HG02571 (cell line): ENCODE measurements at regions not wholly inside any gene's neighbourhood (a gene's known extent, or its start where the extent isn't known, plus 50 kb on each side); places are given as distances from the start of the nearest gene placed in this dataset.
A peak's percentile ranks its signal among the peaks of the same experiment; 100 is the strongest.
"Not testable (repeated sequence)": the region's sequence is repeated elsewhere in the genome, so short reads cannot be mapped to it uniquely, and the experiment has no call there.

Experiments
- ATAC-seq: cut with Tn5 transposase; IDR thresholded peaks from one replicate; pipeline ENCODE4 v1.9.1; 2021; ENCODE audit warnings: mild to moderate bottlenecking, moderate library complexity; ENCODE audit not compliant: unreplicated experiment

- not testable (repeated sequence) for ATAC-seq
Measured at GRCh38 chr9:62655705-62656104, 1465.9 kb downstream of the SPATA31A7 start.

DNA sequence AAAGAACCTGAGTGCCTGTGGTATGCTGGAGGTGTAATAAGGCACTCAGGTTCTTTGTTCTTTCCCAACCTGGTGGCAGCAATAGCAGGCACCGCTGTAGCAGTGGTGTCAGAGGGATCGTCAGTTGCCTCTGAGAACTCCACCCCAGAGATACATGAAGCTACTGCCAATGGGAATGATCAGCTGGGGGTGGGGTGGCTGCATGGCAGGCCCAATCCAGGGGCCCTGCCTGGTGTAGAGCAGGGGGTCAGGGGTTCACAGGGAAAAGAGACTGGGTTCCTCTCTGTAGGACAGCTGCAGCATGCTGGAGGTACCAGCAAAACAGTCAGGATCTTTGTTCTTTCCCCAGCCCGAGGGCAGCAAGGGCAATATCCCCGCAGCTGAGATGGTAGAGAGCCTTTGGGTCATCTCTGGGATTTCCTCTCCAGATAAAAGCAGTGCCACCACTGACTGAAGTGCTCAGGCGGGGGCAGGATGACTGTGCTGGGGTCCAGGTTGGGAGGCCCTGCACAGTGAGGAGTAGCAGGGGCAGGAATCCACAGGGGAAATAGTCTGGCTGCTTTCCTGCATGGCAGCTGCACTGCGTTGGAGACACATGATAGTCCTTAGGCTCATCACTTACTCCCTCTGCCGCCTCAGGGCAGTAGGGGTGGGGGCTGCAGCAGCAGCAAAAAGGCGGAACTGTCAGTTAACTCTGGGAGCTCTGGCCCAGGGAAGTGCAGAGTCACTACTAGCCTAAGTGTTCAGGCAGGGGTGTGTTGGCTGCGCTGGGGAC, 1473.1 kb downstream of the SPATA31A7 start:
- not testable (repeated sequence) for ATAC-seq

GRCh38 chr9:62663512-62663911, 1473.7 kb downstream of the SPATA31A7 start:
- not testable (repeated sequence) for ATAC-seq

- ATAC-seq, result not testable (repeated sequence)
Measured at GRCh38 chr9:62667137-62667824, 1477.4 kb downstream of the SPATA31A7 start.

GRCh38 chr9:62677016-62677415, 1487.2 kb downstream of the SPATA31A7 start:
- not testable (repeated sequence) for ATAC-seq

DNA sequence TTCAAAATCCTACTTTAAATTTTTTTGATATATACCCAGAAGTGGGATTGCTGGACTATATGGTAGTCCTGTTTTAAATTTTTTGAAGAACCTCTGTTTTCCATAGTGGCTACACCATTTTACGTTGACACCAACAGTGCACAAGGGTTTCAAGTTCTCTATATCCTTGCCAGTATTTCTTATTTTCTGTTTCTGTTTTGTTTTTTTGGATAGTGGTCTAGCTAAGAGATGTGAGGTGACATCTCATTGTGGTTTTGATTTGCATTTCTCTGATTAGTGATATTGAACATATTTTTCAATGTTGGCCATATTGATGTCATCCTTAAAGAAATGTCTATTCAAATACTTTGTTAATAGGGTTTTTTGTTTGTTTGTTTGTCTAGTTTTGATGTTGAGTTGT, 1488.5 kb downstream of the SPATA31A7 start:
- peak; percentile 54 for ATAC-seq

DNA sequence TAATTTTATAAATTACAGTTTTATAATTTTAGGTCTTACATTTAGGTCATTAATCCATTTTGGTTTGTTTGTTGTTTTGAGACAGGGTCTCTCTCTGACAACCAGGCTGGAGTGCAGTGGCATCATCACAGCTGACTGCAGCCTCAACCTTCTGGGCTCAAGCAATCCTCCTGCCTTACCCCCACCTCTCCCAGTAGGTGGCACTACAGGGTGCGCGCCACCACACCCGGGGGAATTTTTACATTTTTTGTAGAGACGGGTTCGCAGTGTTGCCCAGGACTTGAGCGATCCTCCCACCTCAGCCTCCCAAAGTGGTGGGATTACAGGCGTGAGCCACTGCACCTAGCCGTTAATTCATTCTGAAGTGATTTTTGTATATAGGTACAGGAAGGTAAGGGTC, 1489.2 kb downstream of the SPATA31A7 start:
- not testable (repeated sequence) for ATAC-seq

DNA sequence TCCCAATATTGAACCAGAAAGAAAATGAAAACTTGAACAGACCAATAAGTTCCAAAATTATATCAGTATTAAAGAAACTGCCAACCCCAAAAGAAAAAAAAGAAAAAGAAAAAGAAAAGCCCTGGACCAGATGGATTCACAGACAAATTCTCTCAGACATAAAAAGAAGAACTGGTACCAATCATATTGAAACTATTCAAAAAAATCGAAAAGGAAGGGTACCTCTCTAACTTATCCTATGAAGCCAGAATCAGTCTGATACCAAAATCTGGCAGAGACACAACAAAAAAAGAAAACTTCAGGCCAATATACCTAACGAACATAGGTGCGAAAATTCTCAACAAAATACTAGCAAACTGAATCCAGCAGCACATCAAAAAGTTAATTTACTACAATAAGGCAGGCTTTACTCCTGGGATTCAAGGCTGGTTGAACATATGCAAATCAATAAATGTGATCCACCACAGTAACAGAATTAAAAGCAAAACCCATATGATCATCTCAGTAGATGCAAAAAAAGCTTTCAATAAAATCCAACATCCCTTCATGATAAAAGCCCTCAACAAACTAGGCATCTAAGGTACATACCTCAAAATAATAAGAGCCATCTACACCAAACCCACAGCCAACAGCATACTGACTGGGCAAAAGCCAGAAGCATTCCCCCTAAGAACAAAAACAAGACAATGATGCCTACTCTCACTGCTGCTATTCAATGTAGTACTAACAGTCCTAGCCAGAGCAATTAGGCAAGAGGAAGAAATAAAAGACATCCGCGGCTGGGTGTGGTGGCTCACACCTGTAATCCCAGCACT, 1495.2 kb downstream of the SPATA31A7 start:
- not testable (repeated sequence) for ATAC-seq

DNA sequence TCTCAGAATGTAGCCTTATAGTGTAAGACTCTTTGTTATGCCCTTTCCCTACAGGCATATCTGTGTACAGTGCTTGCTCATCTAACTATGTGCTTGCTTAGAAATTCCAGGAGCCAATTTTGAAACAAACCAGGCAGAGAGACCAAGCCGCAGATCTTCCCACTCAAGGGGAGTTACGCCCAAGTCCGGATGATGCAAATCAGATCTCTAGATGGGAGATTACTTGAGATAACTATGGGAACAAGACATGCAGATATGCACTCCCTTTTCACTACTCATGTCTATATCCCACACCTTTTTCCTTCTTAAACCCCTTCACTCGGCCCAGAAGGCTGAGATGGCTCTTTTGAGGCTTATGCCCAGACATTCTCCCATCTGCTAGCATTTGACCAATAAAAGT, 1496.5 kb downstream of the SPATA31A7 start:
- not testable (repeated sequence) for ATAC-seq

GRCh38 chr9:62693019-62693418, 1503.2 kb downstream of the SPATA31A7 start:
- not testable (repeated sequence) for ATAC-seq

DNA sequence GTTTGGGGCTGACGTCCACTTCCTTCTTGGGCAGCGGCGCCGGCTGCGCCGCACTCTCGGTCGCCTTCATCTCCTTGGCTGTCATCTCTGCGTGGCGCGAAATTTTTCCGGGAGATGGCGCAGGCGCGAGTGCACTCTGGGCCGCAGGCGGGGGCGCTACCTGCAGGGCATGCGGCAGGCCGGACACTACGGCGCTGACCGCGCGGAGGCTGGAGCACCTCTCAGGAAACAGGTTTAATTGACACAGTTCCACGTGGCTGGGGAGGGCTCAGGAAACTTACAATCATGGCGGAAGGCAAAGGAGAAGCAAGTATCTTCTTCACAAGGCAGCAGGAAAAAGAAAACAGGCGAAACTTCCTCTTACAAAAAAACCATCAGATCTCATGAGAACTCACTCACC, 1521.5 kb downstream of the SPATA31A7 start:
- not testable (repeated sequence) for ATAC-seq

DNA sequence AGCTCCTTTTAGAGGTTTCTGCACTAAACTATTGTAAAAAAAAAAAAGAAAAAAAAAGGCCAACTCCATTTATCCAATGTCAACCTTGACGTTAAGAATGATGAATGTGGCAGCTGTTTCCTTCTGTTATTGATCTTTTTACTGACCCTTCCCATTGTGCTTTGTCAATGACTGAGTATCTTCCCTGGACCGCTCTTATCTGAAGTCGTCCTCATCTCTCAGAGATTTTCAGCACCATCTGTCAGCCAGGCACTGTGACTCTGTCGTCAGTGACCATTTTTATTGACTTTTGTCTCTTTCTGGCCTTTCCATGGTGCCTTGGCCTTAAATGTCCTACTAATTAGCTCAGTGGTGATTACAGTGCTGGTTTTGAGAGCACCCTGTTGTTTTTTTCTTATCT, 1535.7 kb downstream of the SPATA31A7 start:
- not testable (repeated sequence) for ATAC-seq

GRCh38 chr9:62730229-62731000, 1540.6 kb downstream of the SPATA31A7 start:
- peak; percentile 96 for ATAC-seq

- not testable (repeated sequence) for ATAC-seq
Measured at GRCh38 chr9:62731015-62731414, 1541.2 kb downstream of the SPATA31A7 start.

GRCh38 chr9:62737004-62737606, 1547.3 kb downstream of the SPATA31A7 start:
- ATAC-seq, result not testable (repeated sequence)

DNA sequence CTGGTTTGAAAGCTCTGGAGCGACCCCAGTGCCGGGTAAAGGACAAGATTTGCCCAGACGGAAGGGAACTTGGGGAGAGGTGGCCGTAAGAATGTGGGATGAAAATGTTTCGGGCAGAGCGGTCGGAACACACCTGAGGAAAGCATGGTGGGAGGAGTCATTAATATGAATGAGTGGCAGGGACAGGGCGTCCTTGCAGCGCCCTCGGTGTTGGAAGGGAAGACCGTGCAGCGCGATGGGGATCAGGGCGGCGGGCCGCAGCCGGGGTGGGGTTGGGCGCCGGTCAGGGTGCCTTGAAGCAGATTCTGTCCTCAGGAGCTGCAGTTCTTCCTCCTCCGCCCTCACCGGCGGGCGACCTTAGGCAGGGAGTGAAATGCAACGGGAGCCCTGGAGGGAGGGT, 1548.1 kb downstream of the SPATA31A7 start:
- not testable (repeated sequence) for ATAC-seq

DNA sequence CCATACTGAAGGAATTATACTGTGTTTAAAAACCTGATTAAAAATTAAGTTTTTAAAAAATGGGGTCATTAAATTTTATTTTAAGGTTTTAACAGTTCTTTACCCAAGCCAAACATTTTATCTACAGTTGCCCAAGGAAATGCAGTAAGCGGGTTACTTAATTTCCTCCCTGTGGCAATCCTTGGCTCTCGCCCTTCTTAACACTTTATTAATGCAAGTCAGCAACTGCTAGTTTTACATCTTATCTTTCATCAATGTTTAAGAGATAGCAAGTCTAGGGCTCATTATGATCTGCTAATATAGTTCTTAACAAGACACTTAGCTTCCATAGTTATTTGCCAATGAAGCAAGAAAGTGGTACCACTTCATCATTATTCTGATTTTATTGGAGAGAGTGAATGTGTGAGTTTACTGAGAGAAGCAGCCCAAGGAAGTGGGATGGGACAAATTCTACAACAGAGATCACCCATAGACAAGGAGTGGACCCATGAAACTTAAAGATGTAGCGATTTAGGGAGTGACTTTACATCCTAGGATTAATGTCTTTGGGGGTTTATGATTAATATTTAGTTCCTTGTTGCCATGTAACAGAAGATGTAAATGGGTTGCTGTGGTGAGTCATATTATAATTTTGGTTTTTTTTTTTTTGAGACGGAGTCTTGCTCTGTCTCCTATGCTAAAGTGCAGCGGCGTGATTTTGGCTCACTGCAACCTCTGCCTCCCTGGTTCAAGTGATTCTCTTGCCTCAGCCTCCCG, 1556.1 kb downstream of the SPATA31A7 start:
- ATAC-seq, result not testable (repeated sequence)
